Endothelial cell of umbilical vein (primary cell): ENCODE measurements at regions not wholly inside any gene's neighbourhood (a gene's known extent, or its start where the extent isn't known, plus 50 kb on each side); places are given as distances from the start of the nearest gene placed in this dataset.

Experiments used
- BruUV-seq: library from RNA; stranded (reverse); fragments of 400-500 nt; replicated peaks from 2 replicates; lab custom pipeline; 2021; lab: Mats Ljungman, UMichigan
- CTCF ChIA-PET: fragments of 300-600, 350-600 bp; sonication (Branson Sonifier 250); formaldehyde crosslinking; loops from one replicate; lab custom pipeline; 2021; ENCODE audit warnings: antibody characterized with exemption, inconsistent platforms; lab: Charles Lee
- POLR2A ChIA-PET: fragments of 300-600, 350-600 bp; sonication (Branson Sonifier 250); formaldehyde crosslinking; loops from one replicate; lab custom pipeline; 2021; ENCODE audit warnings: antibody characterized with exemption, inconsistent platforms; lab: Charles Lee
- DNase-seq: peaks from one replicate; pipeline ENCODE4 v3.0.0-alpha.2; 2011; ENCODE audit warnings: low read depth, low spot score
- FAIRE-seq: peaks from 2 replicates; lab custom pipeline; 2011; peaks lifted over from hg19 to GRCh38; lab: Jason Lieb, UNC
- H2AFZ ChIP-seq: 2 replicates; pipeline ENCODE4 v1.6.0; 2012; ENCODE audit warnings: low read depth, low read length, control low read depth, inconsistent platforms
- H3K27ac ChIP-seq: 2 replicates; pipeline ENCODE4 v1.5.1; 2011; ENCODE audit warnings: low read depth, mild to moderate bottlenecking, control low read depth, low read length, moderate library complexity; ENCODE audit not compliant: insufficient read depth
- H3K27me3 ChIP-seq, 2 experiments: 2 replicates each; pipeline versions ENCODE4 v1.6.0 to v1.6.1; 2011; ENCODE audit warnings: low read length in 2 of 2, mixed read lengths in 1 of 2; ENCODE audit not compliant: control insufficient read depth in 2 of 2, insufficient read depth in 2 of 2
- H3K36me3 ChIP-seq, 2 experiments: 2 replicates in 1 of 2; 3 replicates in 1 of 2; pipeline ENCODE4 v1.5.1; 2011; ENCODE audit warnings: low read length in 2 of 2, mild to moderate bottlenecking in 1 of 2, moderate library complexity in 1 of 2; ENCODE audit not compliant: control insufficient read depth in 2 of 2, insufficient read depth in 2 of 2; ENCODE audit errors: extremely low read depth in 1 of 2
- H3K4me1 ChIP-seq: 3 replicates; pipeline ENCODE4 v1.5.1; 2011; ENCODE audit warnings: mild to moderate bottlenecking, low read length; ENCODE audit not compliant: control insufficient read depth, insufficient read depth; ENCODE audit errors: extremely low read depth
- H3K4me2 ChIP-seq: 2 replicates; pipeline ENCODE4 v1.6.1; 2011; ENCODE audit warnings: low read length, control low read depth, mixed read lengths; ENCODE audit not compliant: insufficient read depth
- H3K4me3 ChIP-seq, 3 experiments: fragments of 200-600 bp in 1 of 3; sonication (generic), shearing (Covaris generic) in 1 of 3; replicated peaks in 1 of 3; 2 replicates each; pipeline ENCODE4 v1.5.1; 2011 to 2016; ENCODE audit warnings: control low read depth in 3 of 3, low read length in 3 of 3, mild to moderate bottlenecking in 2 of 3, inconsistent platforms in 1 of 3, low read depth in 1 of 3, moderate library complexity in 1 of 3; ENCODE audit not compliant: insufficient read depth in 1 of 3
- H3K79me2 ChIP-seq: 2 replicates; pipeline ENCODE4 v1.6.0; 2012; ENCODE audit warnings: low read length, inconsistent platforms; ENCODE audit not compliant: control insufficient read depth, insufficient read depth
- H3K9ac ChIP-seq: replicated peaks from 2 replicates; pipeline ENCODE3; 2011; ENCODE audit warnings: low read length, control low read depth; ENCODE audit not compliant: insufficient read depth; ENCODE audit errors: extremely low read depth
- H3K9me1 ChIP-seq: replicated peaks from 3 replicates; pipeline ENCODE4 v1.6.0; 2011; ENCODE audit warnings: mild to moderate bottlenecking, low read length; ENCODE audit not compliant: control insufficient read depth, insufficient read depth; ENCODE audit errors: extremely low read depth
- H3K9me3 ChIP-seq: replicated peaks from 2 replicates; pipeline ENCODE4 v1.5.1; 2012; ENCODE audit warnings: low read length, inconsistent platforms; ENCODE audit not compliant: control insufficient read depth, insufficient read depth
- H4K20me1 ChIP-seq: replicated peaks from 2 replicates; pipeline ENCODE3; 2011; ENCODE audit warnings: mild to moderate bottlenecking, low read length; ENCODE audit not compliant: control insufficient read depth, insufficient read depth; ENCODE audit errors: extremely low read depth
- CTCF ChIP-seq, 2 donors: IDR thresholded peaks; 1 replicate in 1 of 2; 2 replicates in 1 of 2; pipeline ENCODE4 v1.5.1; 2011; ENCODE audit warnings: low read length in 2 of 2, mild to moderate bottlenecking in 2 of 2, moderate library complexity in 2 of 2, control low read depth in 1 of 2, inconsistent platforms in 1 of 2, low read depth in 1 of 2; ENCODE audit not compliant: insufficient read depth in 1 of 2; ENCODE audit errors: extremely low read depth in 1 of 2
- EZH2 ChIP-seq: IDR thresholded peaks from 2 replicates; pipeline ENCODE4 v1.6.1; 2012; ENCODE audit warnings: borderline replicate concordance, low read depth, mild to moderate bottlenecking, moderate library complexity, low read length, inconsistent platforms; ENCODE audit not compliant: severe bottlenecking
- FOS ChIP-seq: IDR thresholded peaks from 2 replicates; pipeline ENCODE4 v1.6.1; 2011; ENCODE audit warnings: mild to moderate bottlenecking, low read length, moderate library complexity, borderline replicate concordance; ENCODE audit not compliant: insufficient read depth
- GATA2 ChIP-seq: IDR thresholded peaks from 2 replicates; pipeline ENCODE4 v1.7.0; 2011; ENCODE audit warnings: low read depth, mild to moderate bottlenecking, moderate library complexity, mixed read lengths, low read length; ENCODE audit not compliant: insufficient read length, insufficient read depth
- JUN ChIP-seq: IDR thresholded peaks from 2 replicates; pipeline ENCODE4 v1.6.1; 2011; ENCODE audit warnings: borderline replicate concordance, low read depth; ENCODE audit not compliant: insufficient read length, insufficient read depth
- MAX ChIP-seq: IDR thresholded peaks from 2 replicates; pipeline ENCODE4 v1.6.1; 2011; ENCODE audit not compliant: insufficient read depth, insufficient read length
- MYC ChIP-seq: IDR thresholded peaks from one replicate; pipeline ENCODE4 v1.6.1; 2011; ENCODE audit warnings: mild to moderate bottlenecking, low read depth, low read length
- POLR2A ChIP-seq: IDR thresholded peaks from 2 replicates; pipeline ENCODE4 v1.6.1; 2012; ENCODE audit warnings: low read depth, mild to moderate bottlenecking, control low read depth, low read length
- POLR2AphosphoS5 ChIP-seq: IDR thresholded peaks from 2 replicates; pipeline ENCODE4 v1.6.1; 2012; ENCODE audit warnings: low read depth, mild to moderate bottlenecking, control low read depth, low read length, moderate library complexity; ENCODE audit not compliant: insufficient read depth
- dilution Hi-C: fragments of 300-500 bp; cut with MboI; formaldehyde crosslinking; loops from one replicate; pipeline ENCODE4 v1.15.0; 2019; ENCODE audit warnings: low sequenced_read_pairs; ENCODE audit not compliant: extremely low pct_ligation_motif_present
- intact Hi-C: fragments of 100-400 bp; cut with micrococcal nuclease; formaldehyde crosslinking; loops from one replicate; pipeline ENCODE4 v1.10.0; 2022

- no peak overlapping the region for H3K4me2 ChIP-seq
- no peaks in the 10 kb centered on the region for H3K4me1 ChIP-seq
- intact Hi-C loops, result no loop called here
- H3K9me3 ChIP-seq, result no peaks in the 10 kb centered on the region
- no peaks in the 10 kb centered on the region for H3K79me2 ChIP-seq
- H3K36me3 ChIP-seq, result no peaks in the 10 kb centered on the region
- H3K27me3 ChIP-seq, result no peaks in the 10 kb centered on the region
- no TSS peak for BruUV-seq
- DNase-seq (no peak), FAIRE-seq (no peak)
- H3K9ac ChIP-seq, result no peak overlapping the region
- no peak overlapping the region for H3K4me3 ChIP-seq
- H2AFZ ChIP-seq, result no peak overlapping the region
- TF ChIP-seq POLR2AphosphoS5, result no peak
- no peak for TF ChIP-seq MAX
- TF ChIP-seq EZH2, result no peak
- TF ChIP-seq GATA2, result no peak
- TF ChIP-seq CTCF (IDR thresholded peaks at IDR 0.05; ENCODE audit: extremely low read depth in 1 of 2, insufficient read depth in 1 of 2, low read depth in 1 of 2, low read length in 2 of 2), result no peak
- TF ChIP-seq MYC, result no peak
- no peak for TF ChIP-seq JUN
- no peak for TF ChIP-seq POLR2A
- TF ChIP-seq FOS, result no peak
- H3K27ac ChIP-seq, result no peak overlapping the region
- ChIA-PET POLR2A (no interaction called here), CTCF (no interaction called here)
- no peaks in the 10 kb centered on the region for H3K9me1 ChIP-seq
- dilution Hi-C loops, result no loop called here
- H4K20me1 ChIP-seq, result no peaks in the 10 kb centered on the region
These were observed 237.6 kb downstream of the TENT4A start for GRCh38 chr5:6950860-6951259.
